HepG2 (cell line): ENCODE measurements at regions not wholly inside any gene's neighbourhood (a gene's known extent, or its start where the extent isn't known, plus 50 kb on each side); places are given as distances from the start of the nearest gene placed in this dataset.

Source experiments
- ATAC-seq: fragments of 200-7000 bp; cut with Tn5 transposase; 3 replicates; pipeline ENCODE4 v1.9.1; 2020; ENCODE audit warnings: mild to moderate bottlenecking, moderate library complexity
- BruUV-seq: library from RNA; stranded (reverse); fragments of 400-500 nt; replicated peaks from 2 replicates; lab custom pipeline; 2021; lab: Mats Ljungman, UMichigan
- CTCF ChIA-PET: fragments of 300-600 bp; formaldehyde crosslinking; extraction: SDS; loops from one replicate; lab custom pipeline; 2021; ENCODE audit warnings: low total read pairs, inconsistent platforms, low intra/inter-chr PET ratio; lab: Yijun Ruan, JAX
- POLR2A ChIA-PET: fragments of 350-600 bp; sonication (Branson Sonifier 250); formaldehyde crosslinking; loops from one replicate; lab custom pipeline; 2020; ENCODE audit warnings: antibody characterized with exemption, inconsistent platforms; lab: Yijun Ruan, JAX
- DNase-seq: peaks from one replicate; pipeline ENCODE4 v3.0.0-alpha.2; 2015; ENCODE audit warnings: low spot score
- FAIRE-seq: peaks from 3 replicates; lab custom pipeline; 2011; peaks lifted over from hg19 to GRCh38; lab: Jason Lieb, UNC
- H2AFZ ChIP-seq: one replicate; pipeline ENCODE4 v1.6.1; 2011; ENCODE audit warnings: low read length, inconsistent platforms
- H3K27ac ChIP-seq: fragments of 300-600 bp; 3 replicates; pipeline ENCODE4 v1.8.0; 2011; ENCODE audit warnings: mixed run types, mild to moderate bottlenecking, mixed read lengths, low read length, inconsistent platforms; ENCODE audit not compliant: insufficient read depth; ENCODE audit errors: extremely low read length
- H3K27me3 ChIP-seq, 2 experiments: fragments of 200-600 bp in 1 of 2; 2 replicates in 1 of 2; 3 replicates in 1 of 2; pipeline versions ENCODE4 v1.6.0 to v1.8.0; 2011; ENCODE audit warnings: low read length in 2 of 2, mild to moderate bottlenecking in 2 of 2, moderate library complexity in 2 of 2, inconsistent platforms in 1 of 2; ENCODE audit not compliant: insufficient read depth in 2 of 2, control insufficient read depth in 1 of 2
- H3K36me3 ChIP-seq, 2 experiments: fragments of 200-600 bp in 1 of 2; replicated peaks in 1 of 2; 2 replicates in 1 of 2; 3 replicates in 1 of 2; pipeline versions ENCODE4 v1.5.1 to v1.8.0; 2011; ENCODE audit warnings: low read length in 2 of 2, inconsistent platforms in 1 of 2; ENCODE audit not compliant: insufficient read depth in 2 of 2, control insufficient read depth in 1 of 2
- H3K4me1 ChIP-seq: 2 replicates; pipeline ENCODE4 v1.5.1; 2012; ENCODE audit warnings: low read length, inconsistent platforms; ENCODE audit not compliant: insufficient read depth
- H3K4me2 ChIP-seq: 2 replicates; pipeline ENCODE4 v1.6.0; 2011; ENCODE audit warnings: low read depth, low read length, inconsistent platforms
- H3K4me3 ChIP-seq, 3 experiments: fragments of 200-600 bp in 1 of 3; sonication (generic), shearing (Covaris generic) in 1 of 3; replicated peaks in 1 of 3; 2 replicates each; pipeline ENCODE4 v1.5.1; 2011 to 2016; ENCODE audit warnings: low read length in 3 of 3, inconsistent platforms in 2 of 3, low read depth in 2 of 3, mild to moderate bottlenecking in 2 of 3, control low read depth in 1 of 3, mixed read lengths in 1 of 3; ENCODE audit not compliant: insufficient read depth in 1 of 3
- H3K79me2 ChIP-seq: one replicate; pipeline ENCODE4 v1.6.1; 2011; ENCODE audit warnings: low read length, inconsistent platforms; ENCODE audit not compliant: insufficient read depth
- H3K9ac ChIP-seq: 2 replicates; pipeline ENCODE4 v1.6.0; 2011; ENCODE audit warnings: mild to moderate bottlenecking, low read depth, low read length, inconsistent platforms; ENCODE audit not compliant: insufficient read depth
- H3K9me3 ChIP-seq: 2 replicates; pipeline ENCODE4 v1.5.1; 2012; ENCODE audit warnings: mild to moderate bottlenecking, low read length
- H4K20me1 ChIP-seq: 2 replicates; pipeline ENCODE4 v1.6.0; 2011; ENCODE audit warnings: inconsistent platforms, mild to moderate bottlenecking, low read length, moderate library complexity; ENCODE audit not compliant: insufficient read depth
- ASH2L ChIP-seq: fragments of 300-600, 200-600 bp; sonication (generic); IDR thresholded peaks from 2 replicates; pipeline ENCODE4 v1.7.0; 2017; ENCODE audit warnings: low read depth, mild to moderate bottlenecking, moderate library complexity, mixed read lengths, low read length; ENCODE audit not compliant: insufficient read length
- FOXP1 ChIP-seq, 2 experiments: fragments of 450-650 bp in 1 of 2; IDR thresholded peaks; 2 replicates each; pipeline ENCODE4 v1.6.1; 2017 to 2018; ENCODE audit warnings: antibody characterized with exemption in 1 of 2
- GATAD2A ChIP-seq: IDR thresholded peaks from 2 replicates; pipeline ENCODE4 v1.6.1; 2016
- HOXA3 ChIP-seq: sonication (generic); formaldehyde crosslinking; IDR thresholded peaks from 2 replicates; pipeline ENCODE4 v1.5.0; 2020; ENCODE audit warnings: missing genetic modification reagents
- MEIS2 ChIP-seq: sonication (generic); formaldehyde crosslinking; IDR thresholded peaks from 2 replicates; pipeline ENCODE4 v1.9.0; 2021; ENCODE audit warnings: mild to moderate bottlenecking, missing genetic modification reagents
- PHF21A ChIP-seq: sonication (generic); formaldehyde crosslinking; IDR thresholded peaks from 2 replicates; pipeline ENCODE4 v1.5.0; 2020; ENCODE audit warnings: mild to moderate bottlenecking, missing genetic modification reagents
- SMARCC2 ChIP-seq: fragments of 450-650 bp; IDR thresholded peaks from 2 replicates; pipeline ENCODE4 v1.6.1; 2017; ENCODE audit warnings: antibody characterized with exemption, mild to moderate bottlenecking
- THAP11 ChIP-seq: IDR thresholded peaks from 2 replicates; pipeline ENCODE4 v1.6.1; 2016; ENCODE audit warnings: missing biosample characterization, missing genetic modification reagents
- ZFP37 ChIP-seq: sonication (generic); formaldehyde crosslinking; IDR thresholded peaks from 2 replicates; pipeline ENCODE4 v1.4.0; 2020; ENCODE audit warnings: missing genetic modification reagents, borderline replicate concordance
- ZNF180 ChIP-seq: sonication (generic); formaldehyde crosslinking; IDR thresholded peaks from 2 replicates; pipeline ENCODE4 v1.4.0; 2020; ENCODE audit warnings: low read depth, missing genetic modification reagents, borderline replicate concordance
- ZNF30 ChIP-seq: sonication (generic); formaldehyde crosslinking; IDR thresholded peaks from 2 replicates; pipeline ENCODE4 v1.5.0; 2020; ENCODE audit warnings: mild to moderate bottlenecking, missing genetic modification reagents
- ZNF589 ChIP-seq: sonication (generic); formaldehyde crosslinking; conservative IDR thresholded peaks from 2 replicates; pipeline ENCODE4 v1.8.0; 2022; ENCODE audit warnings: mild to moderate bottlenecking, moderate library complexity, missing genetic modification reagents
- WGBS: methylation state at CpG from one replicate; pipeline ENCODE4 v1.1.6; 2017; ENCODE audit warnings: low lambda C conversion rate; 5-methylcytosine and 5-hydroxymethylcytosine counted together
- in situ Hi-C: cut with HindIII; loops from 2 replicates; pipeline ENCODE4 v1.10.0; 2017; ENCODE audit warnings: low pct_unique_long_range_greater_than_20kb; ENCODE audit not compliant: extremely low pct_ligation_motif_present
- intact Hi-C: fragments of 100-400 bp; cut with micrococcal nuclease; formaldehyde crosslinking; loops from one replicate; pipeline ENCODE4 v1.10.0; 2022; ENCODE audit not compliant: unreplicated experiment
- TF ChIP-seq, protein P1 (sequence below): sonication (generic); formaldehyde crosslinking; IDR thresholded peaks from 2 replicates; pipeline ENCODE4 v1.8.0; 2022; ENCODE audit warnings: mild to moderate bottlenecking, missing genetic modification reagents
- TF ChIP-seq, protein P2 (sequence below): sonication (generic); formaldehyde crosslinking; IDR thresholded peaks from 2 replicates; pipeline ENCODE4 v1.5.0; 2020; ENCODE audit warnings: mild to moderate bottlenecking, missing genetic modification reagents
- TF ChIP-seq, protein P3 (sequence below): sonication (generic); formaldehyde crosslinking; IDR thresholded peaks from 2 replicates; pipeline ENCODE4 v1.4.0; 2020; ENCODE audit warnings: missing genetic modification reagents
- TF ChIP-seq, protein P4 (sequence below): sonication (generic); formaldehyde crosslinking; IDR thresholded peaks from 2 replicates; pipeline ENCODE4 v1.4.0; 2020; ENCODE audit warnings: mild to moderate bottlenecking, missing genetic modification reagents

DNA sequence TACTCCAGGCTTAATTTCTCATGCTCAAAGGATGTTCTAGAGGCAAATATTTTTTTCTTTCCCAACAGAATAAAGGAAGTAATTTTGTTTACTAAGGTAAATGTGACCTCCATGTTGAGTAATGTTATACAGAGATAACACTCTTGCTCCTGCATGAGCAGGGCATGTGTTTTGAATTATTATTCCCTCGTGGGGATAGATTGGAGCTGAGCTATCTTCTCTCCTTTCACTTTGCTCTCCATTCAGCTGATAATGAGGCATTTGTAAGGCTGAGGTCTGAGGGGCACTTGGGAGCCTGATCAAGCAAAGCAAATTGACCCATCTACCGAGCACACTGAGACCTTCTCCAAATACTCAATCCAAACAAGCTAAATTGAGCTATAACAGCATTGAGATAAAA, 50.7 kb upstream of the GHITM start:
- Histone ChIP-seq H3K4me2 (no peak overlapping the region), H3K4me1 (no peaks in the 10 kb centered on the region), H3K9me3 (no peaks in the 10 kb centered on the region), H2AFZ (no peak overlapping the region), H3K9ac (no peak overlapping the region), H4K20me1 (no peaks in the 10 kb centered on the region), H3K27ac (no peak overlapping the region), H3K4me3 (no peak overlapping the region), H3K79me2 (no peaks in the 10 kb centered on the region), H3K36me3 (no peaks in the 10 kb centered on the region), H3K27me3 (no peaks in the 10 kb centered on the region)
- no peak for DNase-seq
- ATAC-seq: no peak
- BruUV-seq: no TSS peak
- TF ChIP-seq THAP11 (CRISPR knock-in tag) (no peak), HOXA3 (CRISPR knock-in tag) (no peak), MEIS2 (CRISPR knock-in tag) (no peak), PHF21A (CRISPR knock-in tag) (no peak), SMARCC2 (no peak), ZNF180 (CRISPR knock-in tag) (no peak)
- TF ChIP-seq, protein P1, sequence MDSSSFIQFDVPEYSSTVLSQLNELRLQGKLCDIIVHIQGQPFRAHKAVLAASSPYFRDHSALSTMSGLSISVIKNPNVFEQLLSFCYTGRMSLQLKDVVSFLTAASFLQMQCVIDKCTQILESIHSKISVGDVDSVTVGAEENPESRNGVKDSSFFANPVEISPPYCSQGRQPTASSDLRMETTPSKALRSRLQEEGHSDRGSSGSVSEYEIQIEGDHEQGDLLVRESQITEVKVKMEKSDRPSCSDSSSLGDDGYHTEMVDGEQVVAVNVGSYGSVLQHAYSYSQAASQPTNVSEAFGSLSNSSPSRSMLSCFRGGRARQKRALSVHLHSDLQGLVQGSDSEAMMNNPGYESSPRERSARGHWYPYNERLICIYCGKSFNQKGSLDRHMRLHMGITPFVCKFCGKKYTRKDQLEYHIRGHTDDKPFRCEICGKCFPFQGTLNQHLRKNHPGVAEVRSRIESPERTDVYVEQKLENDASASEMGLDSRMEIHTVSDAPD (CRISPR knock-in tag): no peak
- FAIRE-seq: no peak
- in situ Hi-C loops: no loop called here
- CTCF ChIA-PET: no interaction called here
- 3% methylated on average over 2 of the region's 2 CpGs for WGBS
- intact Hi-C loops: no loop called here
- POLR2A ChIA-PET: no interaction called here

DNA sequence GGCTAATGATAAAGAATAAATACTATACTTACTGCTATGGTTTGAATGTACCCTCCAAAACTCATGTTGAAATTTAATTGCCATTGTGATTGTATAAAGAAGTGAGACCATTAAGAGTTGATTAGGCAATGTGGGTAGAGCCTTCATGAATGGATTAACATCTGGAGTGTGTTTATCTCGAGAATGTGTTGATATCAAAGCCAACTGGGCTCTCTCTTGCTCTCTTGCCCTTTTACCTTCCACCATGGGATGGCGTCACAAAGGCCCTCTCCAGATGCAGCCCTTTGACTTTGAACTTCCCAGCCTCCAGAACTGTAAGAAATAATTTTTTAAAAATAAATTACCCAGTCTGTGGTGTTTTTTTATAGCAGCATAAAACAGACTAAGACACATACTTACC, 50.1 kb upstream of the GHITM start:
- Histone ChIP-seq H3K27me3 (no peaks in the 10 kb centered on the region), H3K36me3 (no peaks in the 10 kb centered on the region), H3K9ac (no peak overlapping the region), H3K9me3 (no peaks in the 10 kb centered on the region), H3K4me2 (no peak overlapping the region), H3K79me2 (no peaks in the 10 kb centered on the region), H3K27ac (no peak overlapping the region)
- ATAC-seq: no peak
- in situ Hi-C loops: no loop called here
- intact Hi-C loops: no loop called here
- no peak for DNase-seq
- FAIRE-seq: no peak
- POLR2A ChIA-PET: no interaction called here
- TF ChIP-seq ZFP37 (CRISPR knock-in tag) (no peak), GATAD2A (no peak), ZNF30 (no peak), FOXP1 (IDR thresholded peaks at IDR 0.05) (no peak), FOXP1 (CRISPR knock-in tag; IDR thresholded peaks at IDR 0.05) (no peak), ASH2L (no peak), ZNF589 (CRISPR knock-in tag) (no peak)
- TF ChIP-seq, protein P2, sequence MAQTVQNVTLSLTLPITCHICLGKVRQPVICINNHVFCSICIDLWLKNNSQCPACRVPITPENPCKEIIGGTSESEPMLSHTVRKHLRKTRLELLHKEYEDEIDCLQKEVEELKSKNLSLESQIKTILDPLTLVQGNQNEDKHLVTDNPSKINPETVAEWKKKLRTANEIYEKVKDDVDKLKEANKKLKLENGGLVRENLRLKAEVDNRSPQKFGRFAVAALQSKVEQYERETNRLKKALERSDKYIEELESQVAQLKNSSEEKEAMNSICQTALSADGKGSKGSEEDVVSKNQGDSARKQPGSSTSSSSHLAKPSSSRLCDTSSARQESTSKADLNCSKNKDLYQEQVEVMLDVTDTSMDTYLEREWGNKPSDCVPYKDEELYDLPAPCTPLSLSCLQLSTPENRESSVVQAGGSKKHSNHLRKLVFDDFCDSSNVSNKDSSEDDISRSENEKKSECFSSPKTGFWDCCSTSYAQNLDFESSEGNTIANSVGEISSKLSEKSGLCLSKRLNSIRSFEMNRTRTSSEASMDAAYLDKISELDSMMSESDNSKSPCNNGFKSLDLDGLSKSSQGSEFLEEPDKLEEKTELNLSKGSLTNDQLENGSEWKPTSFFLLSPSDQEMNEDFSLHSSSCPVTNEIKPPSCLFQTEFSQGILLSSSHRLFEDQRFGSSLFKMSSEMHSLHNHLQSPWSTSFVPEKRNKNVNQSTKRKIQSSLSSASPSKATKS (CRISPR knock-in tag): no peak
- TF ChIP-seq, protein P3, sequence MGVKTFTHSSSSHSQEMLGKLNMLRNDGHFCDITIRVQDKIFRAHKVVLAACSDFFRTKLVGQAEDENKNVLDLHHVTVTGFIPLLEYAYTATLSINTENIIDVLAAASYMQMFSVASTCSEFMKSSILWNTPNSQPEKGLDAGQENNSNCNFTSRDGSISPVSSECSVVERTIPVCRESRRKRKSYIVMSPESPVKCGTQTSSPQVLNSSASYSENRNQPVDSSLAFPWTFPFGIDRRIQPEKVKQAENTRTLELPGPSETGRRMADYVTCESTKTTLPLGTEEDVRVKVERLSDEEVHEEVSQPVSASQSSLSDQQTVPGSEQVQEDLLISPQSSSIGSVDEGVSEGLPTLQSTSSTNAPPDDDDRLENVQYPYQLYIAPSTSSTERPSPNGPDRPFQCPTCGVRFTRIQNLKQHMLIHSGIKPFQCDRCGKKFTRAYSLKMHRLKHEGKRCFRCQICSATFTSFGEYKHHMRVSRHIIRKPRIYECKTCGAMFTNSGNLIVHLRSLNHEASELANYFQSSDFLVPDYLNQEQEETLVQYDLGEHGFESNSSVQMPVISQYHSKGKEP: no peak
- TF ChIP-seq, protein P4, sequence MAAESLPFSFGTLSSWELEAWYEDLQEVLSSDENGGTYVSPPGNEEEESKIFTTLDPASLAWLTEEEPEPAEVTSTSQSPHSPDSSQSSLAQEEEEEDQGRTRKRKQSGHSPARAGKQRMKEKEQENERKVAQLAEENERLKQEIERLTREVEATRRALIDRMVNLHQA: no peak
- TF ChIP-seq, all 625 proteins: peak for 0
- no peaks in the 10 kb centered on the region for H3K4me1 ChIP-seq
- 0% methylated on average over 2 of the region's 2 CpGs for WGBS
- CTCF ChIA-PET: no interaction called here
- H4K20me1 ChIP-seq: no peaks in the 10 kb centered on the region
- no TSS peak for BruUV-seq
- H2AFZ ChIP-seq: no peak overlapping the region
- no peak overlapping the region for H3K4me3 ChIP-seq
